Karpas-422 (cell line): ENCODE measurements at regions not wholly inside any gene's neighbourhood (a gene's known extent, or its start where the extent isn't known, plus 50 kb on each side); places are given as distances from the start of the nearest gene placed in this dataset. TPM values are rescaled to one million over a fixed set of nuclear protein-coding genes. Genes with fewer than 3 reads are reported as not detected.

Experiments used
- DNase-seq: peaks from one replicate; pipeline ENCODE4 v3.0.0-alpha.2; 2015
- H2AFZ ChIP-seq: fragments of 200-600 bp; sonication (generic); 2 replicates; pipeline ENCODE4 v1.6.1; 2014; ENCODE audit warnings: antibody characterized with exemption, low read length, mixed read lengths
- H3K27ac ChIP-seq: fragments of 200-600 bp; sonication (generic); 2 replicates; pipeline ENCODE4 v1.5.1; 2014; ENCODE audit warnings: mild to moderate bottlenecking, low read length, moderate library complexity
- H3K27me3 ChIP-seq: fragments of 200-600 bp; sonication (generic); 2 replicates; pipeline ENCODE4 v1.6.1; 2014; ENCODE audit warnings: low read length, mixed read lengths
- H3K36me3 ChIP-seq: fragments of 200-600 bp; sonication (generic); 2 replicates; pipeline ENCODE4 v1.6.1; 2014; ENCODE audit warnings: low read length, mixed read lengths; ENCODE audit not compliant: insufficient read depth
- H3K4me1 ChIP-seq: fragments of 200-600 bp; sonication (generic); 2 replicates; pipeline ENCODE4 v1.6.1; 2014; ENCODE audit warnings: mild to moderate bottlenecking, low read length, mixed read lengths
- H3K4me2 ChIP-seq: fragments of 200-600 bp; sonication (generic); 2 replicates; pipeline ENCODE4 v1.6.1; 2014; ENCODE audit warnings: low read length, low read depth, mild to moderate bottlenecking; ENCODE audit not compliant: poor library complexity, severe bottlenecking
- H3K4me3 ChIP-seq: fragments of 200-600 bp; sonication (generic); 2 replicates; pipeline ENCODE4 v1.5.1; 2014; ENCODE audit warnings: mild to moderate bottlenecking, antibody characterized with exemption, low read length, mixed read lengths
- H3K79me2 ChIP-seq: fragments of 200-600 bp; sonication (generic); 2 replicates; pipeline ENCODE4 v1.6.1; 2014; ENCODE audit warnings: mild to moderate bottlenecking, low read length, mixed read lengths
- H3K9ac ChIP-seq: fragments of 200-600 bp; sonication (generic); 2 replicates; pipeline ENCODE4 v1.6.0; 2014; ENCODE audit warnings: low read length
- H3K9me2 ChIP-seq: fragments of 200-600 bp; sonication (generic), shearing (Covaris generic); replicated peaks from 2 replicates; pipeline ENCODE4 v1.6.0; 2014; ENCODE audit warnings: mild to moderate bottlenecking, low read length, moderate library complexity; ENCODE audit not compliant: insufficient read depth
- H3K9me3 ChIP-seq: fragments of 300-700, 200-600 bp; sonication (generic); 2 replicates; pipeline ENCODE4 v1.6.1; 2014; ENCODE audit warnings: low read length, mixed read lengths
- H4K20me1 ChIP-seq: fragments of 200-600 bp; sonication (generic); 2 replicates; pipeline ENCODE4 v1.6.1; 2014; ENCODE audit warnings: mild to moderate bottlenecking, antibody characterized with exemption, low read length, low read depth; ENCODE audit not compliant: insufficient read depth
- small RNA-seq: library from RNA; depleted of rRNA; stranded (forward); fragments of <200 nt; gene quantifications from one replicate; pipeline ENCODE3, GENCODE V24; 2014

DNA sequence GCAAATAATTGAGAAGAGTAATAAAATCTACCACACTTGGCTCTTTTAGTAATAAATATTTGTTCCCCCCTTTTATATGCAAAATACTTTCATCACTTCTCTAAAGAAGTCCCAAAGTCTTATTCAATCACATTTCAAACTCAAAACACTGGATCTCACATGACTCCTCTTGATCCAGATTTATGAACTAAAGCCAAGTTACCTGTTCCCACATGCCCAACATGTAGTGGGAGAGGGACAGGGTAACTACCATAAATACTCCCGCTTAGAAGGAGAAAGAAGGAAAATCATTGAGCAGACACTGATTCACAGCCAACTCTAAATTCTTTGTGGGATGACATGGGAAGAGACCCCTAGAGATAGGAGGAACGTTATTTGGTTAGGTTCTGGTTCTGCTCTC, 64.9 kb upstream of the PMFBP1 start:
- no peaks in the 10 kb centered on the region for H3K4me1 ChIP-seq
- H2AFZ ChIP-seq: no peak overlapping the region
- no peak overlapping the region for H3K4me2 ChIP-seq
- H3K79me2 ChIP-seq: no peaks in the 10 kb centered on the region
- no peaks in the 10 kb centered on the region for H3K36me3 ChIP-seq
- H3K27ac ChIP-seq: no peak overlapping the region
- no peak overlapping the region for H3K4me3 ChIP-seq
- H3K27me3 ChIP-seq: no peaks in the 10 kb centered on the region
- H3K9ac ChIP-seq: no peak overlapping the region
- H3K9me3 ChIP-seq: no peaks in the 10 kb centered on the region
- no peaks in the 10 kb centered on the region for H3K9me2 ChIP-seq
- DNase-seq: no peak
- no peaks in the 10 kb centered on the region for H4K20me1 ChIP-seq

- Histone ChIP-seq H3K4me2 (no peak overlapping the region), H3K9me2 (no peaks in the 10 kb centered on the region), H3K27ac (no peak overlapping the region), H2AFZ (no peak overlapping the region), H3K36me3 (no peaks in the 10 kb centered on the region), H3K4me1 (no peaks in the 10 kb centered on the region), H3K79me2 (no peaks in the 10 kb centered on the region), H3K27me3 (no peaks in the 10 kb centered on the region), H3K9ac (no peak overlapping the region), H4K20me1 (no peaks in the 10 kb centered on the region), H3K4me3 (no peak overlapping the region), H3K9me3 (no peaks in the 10 kb centered on the region)
- no peak for DNase-seq
Observed at GRCh38 chr16:72234387-72234786, 62.4 kb upstream of the PMFBP1 start.

GRCh38 chr16:72228014-72228413, 56.1 kb upstream of the PMFBP1 start:
- Histone ChIP-seq H3K4me2 (no peak overlapping the region), H4K20me1 (no peaks in the 10 kb centered on the region), H3K9me2 (no peaks in the 10 kb centered on the region), H3K4me3 (no peak overlapping the region), H3K27me3 (no peaks in the 10 kb centered on the region), H3K9me3 (no peaks in the 10 kb centered on the region), H3K9ac (no peak overlapping the region), H3K27ac (no peak overlapping the region), H3K4me1 (no peaks in the 10 kb centered on the region), H3K79me2 (no peaks in the 10 kb centered on the region), H2AFZ (no peak overlapping the region), H3K36me3 (no peaks in the 10 kb centered on the region)
- DNase-seq: no peak

DNA sequence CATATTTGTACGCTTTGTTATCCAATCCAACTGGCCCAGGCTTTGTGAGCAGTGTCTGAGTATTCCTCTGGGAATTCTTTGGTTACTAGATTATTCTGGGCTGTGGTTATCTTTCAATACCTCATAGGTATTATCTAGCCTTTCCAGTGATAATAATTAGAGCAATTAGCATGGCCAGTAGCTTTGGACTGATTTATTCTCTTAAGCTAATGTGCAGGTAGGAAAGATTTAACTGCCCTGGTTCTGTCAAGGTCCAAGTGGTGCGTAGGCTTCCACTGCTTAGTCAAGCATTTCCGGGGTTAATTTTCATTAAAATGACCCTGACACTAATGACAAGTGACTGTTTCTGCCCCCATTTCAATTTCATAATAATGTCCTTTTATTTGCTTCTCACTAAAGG, 54.2 kb upstream of the PMFBP1 start:
- Histone ChIP-seq H2AFZ (no peak overlapping the region), H3K9ac (no peak overlapping the region)

DNA sequence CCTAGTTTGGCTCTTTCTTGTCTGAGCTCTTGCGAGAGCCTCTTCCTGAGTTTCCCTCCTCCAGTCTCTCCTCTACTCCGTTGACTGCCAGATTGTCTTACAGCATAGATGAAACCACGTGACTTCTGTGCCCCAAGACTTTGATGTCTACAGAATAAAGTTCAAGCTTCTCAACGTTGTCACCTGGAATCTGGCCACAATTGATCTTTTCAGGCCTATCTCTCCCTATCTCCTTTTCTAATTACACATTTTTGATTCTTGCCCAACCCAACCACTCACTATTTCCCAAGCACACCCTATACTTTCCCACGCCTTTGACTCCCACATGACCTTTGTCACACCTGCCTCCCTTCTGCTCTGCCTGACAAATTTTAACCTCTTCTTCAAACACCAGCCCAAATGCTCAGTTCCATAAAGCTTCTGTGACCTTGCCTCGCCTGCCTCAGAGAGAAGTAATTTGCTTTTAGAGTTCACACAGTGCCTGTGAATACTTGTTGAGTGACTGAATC, 52.4 kb upstream of the PMFBP1 start:
- no peaks in the 10 kb centered on the region for H3K9me2 ChIP-seq
- H3K79me2 ChIP-seq: no peaks in the 10 kb centered on the region
- no peaks in the 10 kb centered on the region for H3K4me1 ChIP-seq
- H3K9ac ChIP-seq: no peak overlapping the region
- H3K4me2 ChIP-seq: no peak overlapping the region
- no peak for DNase-seq
- no peak overlapping the region for H3K4me3 ChIP-seq
- no peaks in the 10 kb centered on the region for H3K36me3 ChIP-seq
- H3K27me3 ChIP-seq: no peaks in the 10 kb centered on the region
- no peak overlapping the region for H2AFZ ChIP-seq
- H4K20me1 ChIP-seq: no peaks in the 10 kb centered on the region
- H3K9me3 ChIP-seq: no peaks in the 10 kb centered on the region
- H3K27ac ChIP-seq: no peak overlapping the region

More for the DNA sequence above, 54.2 kb upstream of the PMFBP1 start:
- H3K9me3 ChIP-seq: no peaks in the 10 kb centered on the region
- no peak overlapping the region for H3K4me2 ChIP-seq
- H3K36me3 ChIP-seq: no peaks in the 10 kb centered on the region
- H4K20me1 ChIP-seq: no peaks in the 10 kb centered on the region
- no peaks in the 10 kb centered on the region for H3K79me2 ChIP-seq
- no peaks in the 10 kb centered on the region for H3K27me3 ChIP-seq
- H3K9me2 ChIP-seq: no peaks in the 10 kb centered on the region
- no peak overlapping the region for H3K4me3 ChIP-seq
- no peaks in the 10 kb centered on the region for H3K4me1 ChIP-seq
- no peak overlapping the region for H3K27ac ChIP-seq
- no peak for DNase-seq

GRCh38 chr16:72222503-72222902, 50.5 kb upstream of the PMFBP1 start:
- Histone ChIP-seq H3K4me3 (no peak overlapping the region), H3K27me3 (no peaks in the 10 kb centered on the region), H3K36me3 (no peaks in the 10 kb centered on the region), H3K27ac (no peak overlapping the region), H2AFZ (no peak overlapping the region), H3K9ac (no peak overlapping the region), H3K9me3 (no peaks in the 10 kb centered on the region), H4K20me1 (no peaks in the 10 kb centered on the region), H3K79me2 (no peaks in the 10 kb centered on the region), H3K4me1 (no peaks in the 10 kb centered on the region), H3K9me2 (no peaks in the 10 kb centered on the region), H3K4me2 (no peak overlapping the region)
- DNase-seq: no peak

Small RNAs in the stretch of these regions (small RNA-seq; reads per million reads assigned to genes)
- gene RF00026 (not detected), gene RNU7-90P (not detected)
